ENCODE measurements at regions not wholly inside any gene's neighbourhood (a gene's known extent, or its start where the extent isn't known, plus 50 kb on each side); places are given as distances from the start of the nearest gene placed in this dataset.

DNA sequence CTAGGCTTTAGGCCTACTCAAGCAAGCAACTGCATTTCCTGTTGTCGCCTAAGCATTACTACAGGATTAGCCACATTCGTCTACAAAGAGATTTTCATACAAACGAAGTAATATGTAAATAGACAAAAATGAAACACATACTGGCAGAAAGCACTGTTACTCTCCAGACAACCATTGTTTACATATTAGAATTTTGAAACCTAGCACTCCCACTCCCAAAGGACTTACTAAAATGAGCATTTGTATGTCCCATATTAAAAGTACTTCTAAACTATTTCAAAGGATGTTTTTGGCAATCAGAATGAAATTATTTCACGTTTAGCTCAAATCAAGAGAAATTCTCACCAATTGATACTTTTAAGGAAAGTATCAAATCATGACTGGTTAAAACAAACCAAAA, 570.8 kb downstream of the PRR32 start:
- CTCF ChIA-PET = no interaction called here

DNA sequence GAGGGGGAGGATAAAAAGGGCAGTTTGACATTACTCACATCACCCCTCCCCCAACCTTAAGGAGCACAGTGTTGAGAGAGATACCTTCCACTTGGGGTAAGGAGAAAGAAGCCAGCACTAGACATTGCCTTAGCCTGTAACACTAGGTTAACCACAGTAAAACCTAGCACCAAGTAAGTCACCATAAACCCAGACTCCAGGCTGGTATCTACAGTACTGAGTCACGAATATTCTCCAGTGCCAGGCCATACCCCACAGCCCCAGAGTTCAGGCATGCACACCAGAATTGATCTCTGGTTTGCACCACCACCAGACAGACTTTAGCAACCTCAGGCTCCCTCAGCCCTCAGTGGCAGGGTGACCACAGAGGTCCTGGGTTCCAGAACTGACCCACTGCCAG, 570.4 kb downstream of the PRR32 start:
- H3K4me3 ChIP-seq (ENCODE audit: control insufficient read depth in 1 of 7, extremely low read depth in 1 of 7, insufficient read depth in 4 of 7, low read depth in 2 of 7, low read length in 6 of 7) = no peak overlapping the region
- no peaks in the 10 kb centered on the region for H3K4me1 ChIP-seq (ENCODE audit: control extremely low read depth in 1 of 4, control insufficient read depth in 4 of 4, insufficient read depth in 4 of 4, low read length in 3 of 4)
- no peaks in the 10 kb centered on the region for H3K9me3 ChIP-seq (ENCODE audit: control extremely low read depth in 1 of 5, control insufficient read depth in 4 of 5, insufficient read depth in 2 of 5, low read depth in 1 of 5, low read length in 4 of 5)
- no peaks in the 10 kb centered on the region for H3K27me3 ChIP-seq (replicated peaks in 2 of 5; ENCODE audit: control insufficient read depth in 4 of 5, insufficient read depth in 5 of 5, low read length in 4 of 5)
- no peak for DNase-seq
- ChIA-PET CTCF (no interaction called here), POLR2A (no interaction called here)
- no peak overlapping the region for H3K27ac ChIP-seq (ENCODE audit: insufficient read depth in 1 of 2, low read depth in 1 of 2, low read length in 2 of 2, poor library complexity in 1 of 2, severe bottlenecking in 2 of 2)
- H3K36me3 ChIP-seq (ENCODE audit: control insufficient read depth in 4 of 4, insufficient read depth in 4 of 4, low read length in 3 of 4) = no peaks in the 10 kb centered on the region
- WGBS (ENCODE audit: insufficient coverage) = 100% methylated on average over 1 of the region's 1 CpG

More for the DNA sequence above, 570.8 kb downstream of the PRR32 start:
- no peak overlapping the region for H3K4me3 ChIP-seq (ENCODE audit: control insufficient read depth in 1 of 7, extremely low read depth in 1 of 7, insufficient read depth in 4 of 7, low read depth in 2 of 7, low read length in 6 of 7)
- H3K4me1 ChIP-seq (ENCODE audit: control extremely low read depth in 1 of 4, control insufficient read depth in 4 of 4, insufficient read depth in 4 of 4, low read length in 3 of 4) = no peaks in the 10 kb centered on the region
- H3K36me3 ChIP-seq (ENCODE audit: control insufficient read depth in 4 of 4, insufficient read depth in 4 of 4, low read length in 3 of 4) = no peaks in the 10 kb centered on the region
- H3K27ac ChIP-seq (ENCODE audit: insufficient read depth in 1 of 2, low read depth in 1 of 2, low read length in 2 of 2, poor library complexity in 1 of 2, severe bottlenecking in 2 of 2) = no peak overlapping the region
- H3K27me3 ChIP-seq (replicated peaks in 2 of 5; ENCODE audit: control insufficient read depth in 4 of 5, insufficient read depth in 5 of 5, low read length in 4 of 5) = no peaks in the 10 kb centered on the region
- H3K9me3 ChIP-seq (ENCODE audit: control extremely low read depth in 1 of 5, control insufficient read depth in 4 of 5, insufficient read depth in 2 of 5, low read depth in 1 of 5, low read length in 4 of 5) = no peaks in the 10 kb centered on the region
- no peak for DNase-seq
- POLR2A ChIA-PET = no interaction called here
- no CpG with 5 or more reads among the region's 4 CpGs for WGBS (ENCODE audit: insufficient coverage)
